Epidermal melanocyte (primary cell): ENCODE measurements at regions not wholly inside any gene's neighbourhood (a gene's known extent, or its start where the extent isn't known, plus 50 kb on each side); places are given as distances from the start of the nearest gene placed in this dataset.

Source experiments
- DNase-seq: peaks from one replicate; pipeline ENCODE4 v3.0.0; 2011; ENCODE audit warnings: low spot score; ENCODE audit not compliant: insufficient read length

DNA sequence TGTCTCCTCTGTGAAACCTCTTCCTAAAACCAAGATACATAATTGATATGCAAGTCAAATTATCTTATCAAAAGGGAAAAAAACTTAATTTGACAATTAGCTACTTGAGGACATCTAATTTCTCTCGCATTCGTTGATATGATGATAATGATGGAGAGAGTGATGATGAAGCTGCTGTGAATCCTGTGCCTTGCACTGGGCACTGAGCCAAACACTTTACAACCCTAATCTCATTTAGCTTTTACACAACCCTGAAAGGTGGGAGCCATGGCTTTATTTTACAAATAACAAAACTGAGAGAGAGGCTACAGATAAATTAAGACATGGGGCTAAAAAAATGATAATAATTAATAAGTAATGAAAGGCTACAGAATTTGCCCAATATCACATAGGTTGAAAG lies 176.0 kb downstream of the NOC3L start:
- DNase-seq, result no peak

DNA sequence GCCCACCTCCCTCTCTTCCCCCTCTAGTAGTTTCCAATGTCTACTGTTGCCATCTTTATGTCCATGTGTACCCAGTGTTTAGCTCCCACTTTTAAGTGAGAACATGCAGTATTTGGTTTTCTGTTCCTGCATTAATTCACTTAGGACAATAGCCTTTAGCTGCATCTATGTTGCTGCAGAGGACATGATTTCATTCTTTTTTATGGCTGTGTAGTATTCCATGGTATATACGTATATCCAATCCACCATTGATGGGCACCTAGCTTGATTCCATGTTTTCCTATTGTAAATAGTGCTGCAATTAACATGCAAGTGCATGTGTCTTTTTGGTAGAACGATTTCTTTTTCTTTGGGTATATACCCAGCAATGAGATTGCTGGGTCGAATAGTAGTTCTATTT lies 170.4 kb downstream of the NOC3L start:
- no peak for DNase-seq

DNA sequence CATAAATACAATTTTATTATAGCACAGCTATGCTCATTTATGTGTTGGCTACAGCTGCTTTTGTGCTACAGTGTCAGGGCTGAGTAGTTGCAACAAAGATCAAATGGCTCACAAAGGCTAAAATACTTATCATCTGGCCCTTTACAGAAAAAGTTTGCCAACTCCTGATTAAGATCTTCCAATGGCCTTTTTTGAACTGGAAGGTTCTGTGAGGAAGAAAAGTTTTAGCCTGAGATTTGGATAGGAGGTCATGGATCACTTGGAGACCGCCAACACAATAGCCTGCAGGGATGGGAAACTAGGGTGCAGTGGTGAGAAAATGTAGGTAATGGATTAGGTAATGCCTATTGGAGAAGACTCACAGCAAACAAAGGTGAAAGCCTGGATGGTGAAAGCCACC lies 169.8 kb downstream of the NOC3L start:
- no peak for DNase-seq

DNA sequence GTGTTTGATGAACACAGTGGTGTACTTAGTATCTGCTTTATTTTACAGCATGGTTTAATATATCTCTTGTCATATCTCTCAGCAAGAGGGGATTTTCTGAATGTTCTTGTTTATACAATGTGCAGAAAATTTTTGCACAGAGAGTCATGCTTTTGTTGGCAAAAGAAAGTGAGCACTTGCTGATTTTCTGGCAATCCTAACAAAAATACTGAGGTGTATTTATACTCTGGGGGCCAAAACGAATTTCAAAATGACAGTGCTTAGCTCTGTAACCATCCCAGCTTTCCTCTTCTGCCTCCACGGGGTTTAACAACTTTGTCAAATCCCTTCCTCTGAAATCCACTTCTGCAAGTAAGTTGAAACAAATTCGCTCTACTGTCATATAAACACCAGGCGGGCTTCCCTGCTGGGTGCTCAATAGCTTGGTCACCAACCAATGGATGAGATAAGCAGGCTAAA lies 169.2 kb downstream of the NOC3L start:
- DNase-seq, result no peak

DNA sequence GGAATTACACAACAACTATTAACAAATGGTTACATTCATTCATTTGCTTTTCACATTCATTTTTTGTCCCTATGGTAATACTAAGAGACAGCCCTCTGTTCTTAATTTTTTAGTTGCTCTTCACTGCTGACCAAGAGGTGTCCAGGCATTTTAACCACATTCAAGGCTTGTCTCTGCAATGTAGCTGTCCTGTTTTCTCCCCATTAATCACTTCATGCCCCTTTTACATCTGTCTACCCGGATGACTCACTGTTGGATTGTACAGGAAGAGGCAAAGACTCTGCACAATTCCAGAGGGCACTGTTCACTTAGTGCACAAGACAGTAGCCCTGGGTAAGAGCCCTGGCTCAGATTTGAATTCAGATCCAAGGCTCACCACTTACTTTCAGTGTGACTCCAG lies 168.5 kb downstream of the NOC3L start:
- DNase-seq, result no peak

DNA sequence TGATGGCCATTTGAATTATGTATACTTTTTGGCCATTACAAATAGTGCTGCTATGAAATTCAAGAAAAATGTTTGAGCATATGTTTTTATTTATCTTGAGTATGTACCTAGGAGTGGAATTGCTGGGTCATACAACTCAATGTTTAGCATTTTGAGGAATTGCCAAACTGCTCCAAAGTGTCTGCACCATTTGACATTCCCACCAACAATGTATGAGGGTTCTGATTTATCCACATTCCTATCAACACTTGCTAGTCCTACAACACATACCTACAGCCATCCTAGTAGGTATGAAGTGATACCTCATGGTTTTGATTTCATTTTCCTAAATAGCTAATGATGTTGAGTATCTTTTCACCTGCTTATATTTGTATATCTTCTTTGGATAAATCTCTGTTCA lies 165.5 kb downstream of the NOC3L start:
- no peak for DNase-seq

DNA sequence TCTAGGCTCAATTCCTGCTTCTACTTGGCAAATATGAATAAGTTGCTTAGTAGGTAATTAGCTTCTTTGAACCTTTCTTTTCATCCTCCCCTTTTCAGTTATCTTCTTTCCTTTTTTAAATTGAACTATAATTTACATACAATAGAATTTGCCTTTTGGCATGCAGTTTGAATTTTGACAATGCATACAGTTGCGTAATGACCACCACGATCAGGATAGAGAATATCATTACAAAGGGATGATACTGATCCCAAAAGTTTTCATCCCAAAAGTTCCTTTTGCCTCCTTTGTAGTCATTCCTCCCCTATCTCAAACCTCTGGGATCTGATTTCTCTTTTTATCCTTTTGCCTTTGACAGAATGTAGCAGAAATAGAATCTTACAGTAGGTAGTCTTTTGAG lies 164.4 kb downstream of the NOC3L start:
- DNase-seq, result no peak

DNA sequence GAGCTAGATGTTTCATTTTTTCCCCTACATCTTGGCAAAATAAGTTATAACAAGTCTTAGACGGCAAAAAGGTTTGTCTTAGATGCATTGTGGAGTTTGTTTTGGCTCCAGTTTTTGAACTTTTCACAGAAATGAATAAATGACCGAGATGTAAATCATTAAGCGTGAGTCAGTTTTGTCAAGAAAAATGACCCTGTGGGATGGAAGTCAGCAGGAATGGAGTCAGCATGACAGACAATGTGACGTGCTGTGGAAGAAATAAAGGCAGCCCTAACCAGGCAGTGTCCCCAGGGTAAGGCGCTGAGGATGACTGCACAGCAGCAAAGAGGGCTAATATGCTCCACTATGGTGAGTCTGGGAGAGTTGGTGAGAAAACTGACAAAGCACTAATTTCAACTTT lies 163.2 kb downstream of the NOC3L start:
- no peak for DNase-seq

DNA sequence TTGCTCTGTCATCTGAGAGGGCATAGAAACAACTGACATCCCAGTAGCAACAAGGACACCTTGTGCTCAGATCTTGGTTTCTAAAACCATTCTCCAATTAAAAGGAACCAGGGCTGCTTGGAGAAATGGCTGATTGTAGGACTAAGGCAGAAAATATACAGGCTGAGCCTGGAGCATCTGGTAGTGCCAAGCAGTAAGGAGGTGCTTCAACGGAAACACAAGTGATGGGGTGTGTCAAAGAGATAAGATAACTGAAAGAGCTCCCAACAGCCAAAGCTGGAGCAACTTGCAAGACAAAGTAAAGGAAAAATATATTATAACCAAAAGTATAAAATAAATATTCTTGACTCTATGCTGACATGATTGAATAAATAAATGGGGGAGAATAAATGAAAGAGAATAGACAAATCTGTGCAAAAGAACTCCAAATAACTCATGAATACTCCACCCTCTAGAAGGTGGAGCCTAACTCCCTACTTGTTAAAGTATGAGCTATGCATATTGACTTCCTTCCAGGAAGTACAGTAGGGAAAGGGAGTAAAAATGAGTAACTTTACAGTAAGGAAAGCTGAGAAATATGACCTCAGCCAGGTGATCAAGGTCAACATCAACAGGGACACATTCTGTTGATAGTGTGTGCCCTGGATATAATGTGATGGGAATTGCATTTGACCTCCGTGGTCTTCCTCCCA lies 162.4 kb downstream of the NOC3L start:
- no peak for DNase-seq

DNA sequence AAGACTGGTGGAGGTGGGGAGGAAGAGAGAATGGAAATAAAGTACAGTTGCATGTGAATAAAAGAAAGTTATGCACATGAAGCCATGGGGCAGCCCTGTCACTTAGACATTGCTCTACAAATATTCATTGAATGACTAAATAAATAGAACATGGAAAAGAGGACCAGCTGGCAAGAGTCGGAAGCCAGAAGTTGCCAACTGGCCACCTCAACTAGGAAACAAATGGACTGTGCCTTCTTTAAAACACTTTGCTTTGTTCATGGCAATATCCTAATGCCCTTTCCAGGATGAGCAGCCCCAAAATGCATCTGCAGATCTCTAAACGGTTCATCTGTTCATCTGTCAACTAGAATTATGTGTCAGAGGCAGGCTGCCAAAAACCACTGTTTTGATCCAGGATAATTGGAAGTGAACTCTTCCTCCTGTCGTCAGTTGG lies 157.3 kb downstream of the NOC3L start:
- DNase-seq, result no peak

DNA sequence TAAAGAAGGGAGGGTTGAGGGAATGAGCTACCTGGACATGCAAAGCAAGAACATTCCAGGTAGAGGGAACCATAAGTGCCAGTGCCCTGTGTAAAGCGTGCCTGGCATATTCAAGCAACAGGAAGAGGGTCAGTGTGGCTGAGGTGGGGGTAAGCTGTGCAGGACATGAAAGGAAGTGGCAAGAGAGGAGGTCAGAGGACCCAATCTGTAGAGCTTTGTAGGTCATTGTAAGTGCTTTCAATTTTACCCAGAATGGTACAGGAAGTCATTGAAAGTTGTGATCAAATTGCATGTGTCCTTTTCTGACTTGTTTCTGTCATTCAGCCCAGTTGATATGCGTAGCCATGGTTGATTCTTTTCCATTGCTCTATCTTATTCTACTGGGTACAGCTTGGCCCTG lies 156.6 kb downstream of the NOC3L start:
- no peak for DNase-seq

DNA sequence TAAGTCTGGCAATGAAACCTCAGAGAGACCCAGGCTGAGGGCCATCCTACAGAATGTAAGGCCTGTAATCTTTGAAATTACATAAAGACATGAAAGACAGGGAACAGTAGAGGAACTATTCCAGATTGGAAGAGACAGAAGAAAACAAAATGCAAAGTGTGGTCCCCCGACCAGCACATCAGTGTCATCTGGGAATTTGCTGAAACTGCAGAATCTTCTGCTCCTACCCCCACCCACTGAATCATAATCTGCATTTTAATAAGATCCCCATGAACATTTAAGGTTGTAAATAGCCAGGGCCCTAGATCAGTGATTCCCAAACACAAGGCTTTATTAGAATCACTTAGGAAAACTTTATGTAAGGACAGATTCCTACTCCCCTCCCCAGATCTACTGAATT lies 154.4 kb downstream of the NOC3L start:
- no peak for DNase-seq

DNA sequence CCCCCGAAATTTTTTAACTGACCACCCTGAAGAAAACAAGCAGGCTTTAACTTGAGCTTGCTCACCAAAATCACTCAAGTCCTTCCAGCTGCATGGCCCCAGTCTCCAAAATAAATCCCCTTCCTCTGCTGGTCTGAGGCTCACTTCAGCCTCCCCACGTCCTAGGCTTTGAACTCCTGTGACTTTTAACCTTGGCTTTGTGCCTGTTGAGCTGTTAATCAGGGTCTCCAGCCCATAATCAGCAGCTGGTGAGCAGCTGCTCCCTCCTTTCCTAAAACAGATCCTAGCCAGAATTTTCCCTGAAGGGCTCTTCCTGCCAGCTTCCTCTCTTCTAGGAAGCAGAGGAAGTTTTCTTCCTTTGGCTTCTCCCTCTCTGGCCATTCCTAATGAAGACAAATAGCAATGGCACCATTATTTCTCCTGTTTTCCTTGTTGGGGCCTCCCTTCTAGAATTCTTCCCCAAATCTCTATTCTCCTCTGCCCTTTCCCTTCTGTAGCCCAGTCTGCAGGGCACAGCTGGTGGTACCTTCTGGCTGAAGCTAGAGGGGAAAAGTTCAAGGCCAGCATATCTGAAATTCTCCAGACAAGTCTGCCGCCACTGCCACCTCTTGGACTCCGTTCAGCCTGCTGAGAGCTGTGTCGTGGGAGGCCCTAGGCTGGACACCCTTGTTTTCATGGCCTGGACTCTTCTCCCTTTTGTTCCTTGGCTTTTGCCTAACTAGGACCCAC lies 152.1 kb downstream of the NOC3L start:
- no peak for DNase-seq

DNA sequence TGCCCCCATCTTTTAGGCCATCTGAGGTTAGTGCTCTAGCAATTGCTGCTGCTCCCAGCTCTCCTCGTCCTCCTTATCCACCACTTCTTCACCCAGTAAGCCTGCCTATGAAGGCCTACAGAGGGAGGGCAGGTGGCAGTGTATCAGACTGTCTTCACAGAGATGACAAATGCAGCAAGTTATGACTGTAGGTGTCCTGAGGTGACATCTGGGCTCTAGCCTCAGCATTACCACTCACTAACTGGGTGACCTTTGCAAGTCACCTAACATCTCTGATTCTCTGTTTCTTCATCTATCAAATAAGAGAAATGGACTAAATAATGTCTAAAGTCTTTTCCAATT lies 151.6 kb downstream of the NOC3L start:
- DNase-seq, result no peak

DNA sequence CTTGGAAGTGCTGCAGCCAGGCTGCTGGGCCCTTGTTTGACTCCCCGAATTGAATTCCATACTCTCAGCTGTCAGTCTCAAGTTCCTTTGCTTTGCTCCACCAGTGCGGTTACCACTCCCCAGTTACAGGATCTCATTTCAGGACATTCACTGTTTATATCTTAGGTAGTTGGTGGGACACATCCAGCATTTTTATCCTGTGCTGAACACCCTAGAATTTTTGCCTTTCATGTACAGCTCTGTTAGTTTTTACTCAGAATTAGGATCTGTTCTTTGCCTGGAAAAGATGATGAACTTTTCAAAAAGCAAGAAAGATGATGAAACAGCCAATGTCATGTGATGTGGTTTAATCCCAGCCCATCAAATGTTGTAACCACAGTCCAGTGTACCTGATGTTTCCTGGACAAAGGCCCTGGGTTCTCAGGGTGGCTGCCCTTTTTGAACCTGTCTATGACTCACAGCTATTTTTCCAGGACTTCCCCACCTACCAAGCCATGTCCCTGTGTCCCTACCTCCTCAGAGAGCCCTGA lies 149.7 kb downstream of the NOC3L start:
- DNase-seq, result no peak

DNA sequence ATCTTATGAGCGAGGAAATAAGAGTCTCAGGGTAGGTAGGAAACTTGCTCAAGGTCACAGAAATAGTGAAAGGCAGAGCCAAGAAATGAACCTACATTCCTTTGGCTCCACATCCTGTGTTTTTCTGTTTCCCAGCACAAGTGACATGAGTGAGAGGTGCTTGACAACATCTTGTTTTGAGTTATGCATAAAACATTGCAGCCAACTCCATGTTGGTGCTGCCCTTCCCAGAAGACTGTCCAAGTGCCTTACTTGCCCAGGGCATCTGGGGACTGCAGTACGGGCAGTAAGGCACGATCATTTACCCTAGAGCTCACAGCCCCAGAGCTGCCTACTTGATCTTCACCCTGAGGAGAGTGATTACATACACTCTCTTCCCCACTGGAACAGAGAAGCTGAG lies 148.8 kb downstream of the NOC3L start:
- no peak for DNase-seq

DNA sequence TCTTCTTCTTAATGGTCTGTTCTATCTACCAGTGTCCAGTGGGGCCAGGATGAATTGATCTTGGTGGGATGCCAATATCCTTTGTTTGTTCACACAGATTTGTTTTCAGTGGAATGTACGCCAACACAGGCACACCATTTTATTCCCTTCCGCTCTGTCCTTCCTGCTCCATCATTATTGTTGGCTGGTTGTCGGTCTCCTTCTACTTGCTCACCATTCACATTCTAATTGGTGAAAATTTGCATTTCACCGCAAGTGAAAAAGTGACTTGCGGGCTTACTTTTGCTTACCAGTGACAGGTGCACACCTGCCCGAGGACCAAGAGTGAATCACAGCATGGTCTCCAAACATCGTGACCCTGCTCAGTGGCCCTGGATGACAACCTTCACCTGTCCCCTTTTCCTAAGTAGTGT lies 148.3 kb downstream of the NOC3L start:
- no peak for DNase-seq

DNA sequence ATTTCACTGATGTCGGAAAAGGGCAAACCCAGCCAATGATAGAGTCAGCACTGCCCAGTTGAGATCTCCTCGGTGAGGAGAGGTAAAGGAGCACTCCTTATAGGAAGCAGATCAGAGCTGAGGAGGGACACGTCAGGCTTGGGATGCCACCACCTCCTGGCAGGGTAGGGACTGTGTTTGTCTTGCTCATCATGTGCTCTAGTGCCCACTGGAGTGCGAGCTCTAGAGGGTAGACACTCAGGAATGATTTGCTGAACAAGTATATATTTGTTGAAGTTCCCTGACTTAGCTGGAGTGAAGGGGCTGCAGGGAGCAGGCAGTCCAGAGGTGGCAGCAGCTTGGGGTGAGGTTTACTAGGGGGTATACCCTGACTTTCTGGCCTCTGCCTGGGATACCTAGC lies 146.5 kb downstream of the NOC3L start:
- no peak for DNase-seq

DNA sequence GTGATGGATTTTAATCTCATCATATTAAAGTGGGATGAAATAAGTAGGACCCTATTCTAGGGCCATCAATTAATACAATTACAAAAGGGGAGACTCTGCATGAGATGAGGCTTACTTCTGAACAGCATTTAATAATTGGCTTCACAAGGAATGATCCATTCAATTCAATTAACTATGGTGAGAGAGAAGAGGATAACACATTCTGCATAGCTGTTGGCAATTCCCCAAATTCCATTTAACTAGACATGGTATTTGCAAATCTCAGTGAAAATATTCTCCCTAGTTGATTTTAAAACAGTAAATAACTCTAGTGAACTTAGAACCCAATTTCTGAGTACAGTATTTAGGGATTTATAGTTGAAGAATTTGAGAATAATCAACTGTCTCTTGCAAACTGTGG lies 145.3 kb downstream of the NOC3L start:
- DNase-seq, result no peak

DNA sequence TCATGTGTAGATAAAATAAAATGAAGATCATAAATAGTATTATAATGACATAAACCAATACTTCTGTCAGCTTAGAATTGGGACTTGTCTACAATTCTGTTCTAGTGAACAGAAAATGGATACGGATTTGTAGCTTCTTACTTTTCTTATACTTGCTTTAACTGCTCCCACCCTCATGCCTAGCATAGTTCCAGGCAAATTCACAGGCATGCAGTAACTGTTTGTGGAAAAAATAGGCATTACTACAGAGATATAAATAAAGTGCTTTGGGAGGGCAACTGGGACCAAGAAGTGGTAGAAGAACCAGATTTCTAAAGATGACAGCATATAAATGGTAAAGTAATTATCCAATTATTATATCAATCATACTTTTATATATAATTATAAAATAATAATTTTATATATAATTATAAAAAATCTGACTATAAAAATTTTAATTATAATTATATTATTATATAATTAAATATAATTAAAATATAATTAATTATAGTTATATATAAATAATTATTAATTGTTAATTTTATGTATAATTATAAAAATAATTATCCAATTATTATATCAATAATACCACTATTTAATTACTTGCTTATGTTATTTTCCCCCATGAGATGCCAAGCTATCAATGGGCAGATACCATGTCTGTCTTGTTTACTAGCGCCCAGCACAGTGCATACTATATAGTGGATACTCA lies 144.1 kb downstream of the NOC3L start:
- no peak for DNase-seq

DNA sequence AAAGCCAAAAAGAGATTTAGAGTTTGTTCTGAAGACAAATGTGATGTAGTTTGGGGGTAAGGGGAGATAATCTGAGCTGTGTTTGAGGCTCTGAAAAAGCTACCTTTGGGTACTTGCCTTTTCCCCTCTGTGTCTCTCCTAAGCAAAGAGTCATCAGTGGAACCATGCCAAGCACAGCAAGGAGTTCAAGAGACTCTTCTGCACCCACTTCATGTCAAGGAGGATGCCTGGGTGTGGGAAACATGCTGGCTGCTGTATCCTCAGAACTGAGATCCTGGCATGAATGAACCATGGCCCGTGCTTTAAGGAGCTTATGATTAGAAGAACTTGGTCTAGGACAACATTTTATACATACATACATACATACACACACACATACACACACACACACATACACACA lies 142.9 kb downstream of the NOC3L start:
- no peak for DNase-seq

DNA sequence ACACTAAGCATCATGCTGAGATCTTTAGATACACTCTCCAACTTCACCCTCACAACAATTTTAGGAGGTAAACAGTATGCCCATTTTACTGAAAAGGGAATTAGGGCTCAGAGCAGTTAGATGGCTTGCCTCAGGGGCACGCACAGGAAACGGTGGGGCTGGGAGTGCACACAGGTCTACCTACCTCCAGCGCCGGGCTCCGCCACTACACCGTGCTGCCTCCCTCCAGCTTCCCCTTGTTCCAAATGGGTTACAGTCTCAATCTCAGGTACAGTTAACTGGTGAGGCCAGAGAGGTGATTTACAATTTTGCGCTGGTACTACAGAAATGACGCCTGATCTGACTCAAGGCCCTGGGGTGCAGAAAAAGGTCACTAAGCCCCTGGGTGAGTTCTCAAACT lies 142.0 kb downstream of the NOC3L start:
- DNase-seq, result no peak
